H1 (cell line): ENCODE measurements at regions not wholly inside any gene's neighbourhood (a gene's known extent, or its start where the extent isn't known, plus 50 kb on each side); places are given as distances from the start of the nearest gene placed in this dataset.

Experiments
- CTCF ChIA-PET: fragments of 300-600 bp; sonication (Branson Sonifier 250); formaldehyde crosslinking; loops from one replicate; lab custom pipeline; 2021; ENCODE audit not compliant: partially characterized antibody; lab: Charles Lee
- POLR2A ChIA-PET: fragments of 300-600 bp; sonication (Branson Sonifier 250); formaldehyde crosslinking; loops from one replicate; lab custom pipeline; 2021; ENCODE audit warnings: inconsistent platforms; ENCODE audit not compliant: partially characterized antibody; lab: Charles Lee
- DNase-seq, 2 experiments: peaks; one replicate each; pipeline versions ENCODE4 v3.0.0 to v3.0.0-alpha.2; 2010 to 2022; ENCODE audit warnings: low spot score in 2 of 2, low read depth in 1 of 2, mixed read lengths in 1 of 2
- FAIRE-seq: peaks from 2 replicates; lab custom pipeline; 2011; peaks lifted over from hg19 to GRCh38; lab: Jason Lieb, UNC
- H2AFZ ChIP-seq: 2 replicates; pipeline ENCODE4 v1.8.1; 2012; ENCODE audit warnings: low read length, inconsistent platforms
- H2AK5ac ChIP-seq: 2 replicates; pipeline ENCODE4 v1.6.1; 2013; ENCODE audit warnings: low read depth, low read length
- H2BK120ac ChIP-seq: replicated peaks from 2 replicates; pipeline ENCODE3; 2013; ENCODE audit warnings: low read depth, low read length, inconsistent platforms
- H2BK12ac ChIP-seq: 2 replicates; pipeline ENCODE4 v1.6.1; 2013; ENCODE audit warnings: low read depth, low read length
- H2BK15ac ChIP-seq: 2 replicates; pipeline ENCODE4 v1.6.1; 2013; ENCODE audit warnings: low read length
- H2BK20ac ChIP-seq: 2 replicates; pipeline ENCODE4 v1.6.1; 2013; ENCODE audit warnings: low read length
- H2BK5ac ChIP-seq: 2 replicates; pipeline ENCODE4 v1.6.1; 2013; ENCODE audit warnings: low read depth, low read length
- H3K14ac ChIP-seq: 2 replicates; pipeline ENCODE4 v1.6.1; 2013; ENCODE audit warnings: inconsistent platforms; ENCODE audit not compliant: insufficient read length
- H3K18ac ChIP-seq: 2 replicates; pipeline ENCODE4 v1.6.1; 2013; ENCODE audit warnings: low read length; ENCODE audit errors: extremely low read depth
- H3K23ac ChIP-seq: 2 replicates; pipeline ENCODE4 v1.6.1; 2013; ENCODE audit warnings: inconsistent platforms; ENCODE audit not compliant: insufficient read length
- H3K23me2 ChIP-seq: 2 replicates; pipeline ENCODE4 v1.6.1; 2013; ENCODE audit warnings: low read depth, low read length
- H3K27ac ChIP-seq: 2 replicates; pipeline ENCODE4 v1.6.1; 2011; ENCODE audit warnings: low read depth, low read length, inconsistent platforms
- H3K27me3 ChIP-seq, 4 experiments: replicated peaks in 1 of 4; 1 replicate in 1 of 4; 2 replicates in 3 of 4; pipeline versions ENCODE4 v1.6.1 to v1.8.1; 2011 to 2013; ENCODE audit warnings: low read length in 3 of 4, mild to moderate bottlenecking in 3 of 4, inconsistent platforms in 2 of 4, mixed read lengths in 2 of 4, moderate library complexity in 1 of 4; ENCODE audit not compliant: control insufficient read depth in 3 of 4, insufficient read depth in 3 of 4; ENCODE audit errors: extremely low read depth in 1 of 4
- H3K36me3 ChIP-seq, 4 experiments: 2 replicates each; pipeline versions ENCODE4 v1.6.1 to v1.8.1; 2011 to 2013; ENCODE audit warnings: mild to moderate bottlenecking in 4 of 4, low read length in 3 of 4, moderate library complexity in 2 of 4, control low read depth in 1 of 4, inconsistent platforms in 1 of 4; ENCODE audit not compliant: insufficient read depth in 4 of 4, control insufficient read depth in 2 of 4
- H3K4ac ChIP-seq: replicated peaks from 2 replicates; pipeline ENCODE3; 2013; ENCODE audit warnings: low read length, low read depth, mixed read lengths, inconsistent platforms; ENCODE audit not compliant: insufficient read length
- H3K4me1 ChIP-seq, 4 experiments: replicated peaks in 1 of 4; 1 replicate in 1 of 4; 2 replicates in 3 of 4; pipeline versions ENCODE4 v1.6.1 to v1.8.1; 2011 to 2013; ENCODE audit warnings: low read length in 3 of 4, inconsistent platforms in 2 of 4, mixed read lengths in 1 of 4; ENCODE audit not compliant: insufficient read depth in 4 of 4, control insufficient read depth in 3 of 4
- H3K4me2 ChIP-seq, 2 experiments: 2 replicates each; pipeline versions ENCODE4 v1.6.1 to v1.8.1; 2011 to 2013; ENCODE audit warnings: low read depth in 2 of 2, low read length in 2 of 2, control low read depth in 1 of 2, inconsistent platforms in 1 of 2, mild to moderate bottlenecking in 1 of 2; ENCODE audit not compliant: insufficient read depth in 1 of 2
- H3K4me3 ChIP-seq, 4 experiments: fragments of 200-600, 300-600 bp in 1 of 4; sonication (generic), shearing (Covaris generic), sonication (Bioruptor Twin) in 1 of 4; 2 replicates each; pipeline versions ENCODE4 v1.5.1 to v1.8.1; 2011 to 2016; ENCODE audit warnings: low read length in 4 of 4, low read depth in 3 of 4, control low read depth in 2 of 4, inconsistent platforms in 2 of 4, mild to moderate bottlenecking in 2 of 4, mixed read lengths in 1 of 4, moderate library complexity in 1 of 4; ENCODE audit not compliant: insufficient read depth in 2 of 4; ENCODE audit errors: extremely low read depth in 1 of 4
- H3K56ac ChIP-seq: replicated peaks from 2 replicates; pipeline ENCODE3; 2013; ENCODE audit warnings: low read depth, mild to moderate bottlenecking, mixed read lengths, low read length, inconsistent platforms; ENCODE audit not compliant: insufficient read length
- H3K79me1 ChIP-seq: 2 replicates; pipeline ENCODE4 v1.6.1; 2013; ENCODE audit warnings: low read depth, low read length, control low read depth
- H3K79me2 ChIP-seq, 2 experiments: 2 replicates each; pipeline versions ENCODE4 v1.6.1 to v1.8.1; 2012 to 2013; ENCODE audit warnings: low read length in 2 of 2, mild to moderate bottlenecking in 2 of 2, inconsistent platforms in 1 of 2; ENCODE audit not compliant: insufficient read depth in 2 of 2, control insufficient read depth in 1 of 2
- H3K9ac ChIP-seq, 4 experiments: replicated peaks in 1 of 4; 1 replicate in 1 of 4; 2 replicates in 3 of 4; pipeline versions ENCODE4 v1.6.1 to v1.8.1; 2011 to 2013; ENCODE audit warnings: low read depth in 3 of 4, low read length in 3 of 4, control low read depth in 2 of 4, mild to moderate bottlenecking in 2 of 4, moderate library complexity in 2 of 4, inconsistent platforms in 1 of 4; ENCODE audit errors: extremely low read depth in 1 of 4
- H3K9me3 ChIP-seq, 2 experiments: 2 replicates each; pipeline versions ENCODE4 v1.6.1 to v1.8.1; 2012 to 2013; ENCODE audit warnings: mild to moderate bottlenecking in 2 of 2, moderate library complexity in 2 of 2, control low read depth in 1 of 2, inconsistent platforms in 1 of 2, low read depth in 1 of 2, low read length in 1 of 2, mixed read lengths in 1 of 2; ENCODE audit not compliant: insufficient read depth in 2 of 2
- H4K20me1 ChIP-seq, 2 experiments: replicated peaks in 1 of 2; 2 replicates each; pipeline versions ENCODE3 to v1.8.1; 2011 to 2013; ENCODE audit warnings: inconsistent platforms in 2 of 2, low read length in 2 of 2, mild to moderate bottlenecking in 1 of 2; ENCODE audit not compliant: insufficient read depth in 2 of 2, control insufficient read depth in 1 of 2
- H4K5ac ChIP-seq: 2 replicates; pipeline ENCODE4 v1.6.1; 2013; ENCODE audit warnings: low read length, low read depth, mixed read lengths, inconsistent platforms; ENCODE audit not compliant: insufficient read length
- H4K8ac ChIP-seq: 2 replicates; pipeline ENCODE4 v1.8.0; 2013; ENCODE audit warnings: mild to moderate bottlenecking, moderate library complexity, low read length, inconsistent platforms; ENCODE audit not compliant: insufficient read depth; ENCODE audit errors: extremely low read depth
- H4K91ac ChIP-seq: replicated peaks from 2 replicates; pipeline ENCODE3; 2013; ENCODE audit warnings: low read length, mixed read lengths, inconsistent platforms; ENCODE audit not compliant: insufficient read length
- CHD2 ChIP-seq: IDR thresholded peaks from 2 replicates; pipeline ENCODE4 v1.6.1; 2012; ENCODE audit warnings: low read length, improper control_type of control experiment
- HDAC6 ChIP-seq: IDR thresholded peaks from one replicate; pipeline ENCODE4 v1.7.1; 2012; ENCODE audit warnings: low read depth, mild to moderate bottlenecking, inconsistent platforms, low read length, moderate library complexity
- SUZ12 ChIP-seq: fragments of 200-600 bp; sonication (generic); IDR thresholded peaks from 2 replicates; pipeline ENCODE4 v1.6.1; 2012; ENCODE audit warnings: mild to moderate bottlenecking, inconsistent platforms, low read length, moderate library complexity, mixed read lengths
- WGBS, 2 experiments: shearing (Covaris generic) in 1 of 2; methylation state at CpG; one replicate each; pipeline versions ENCODE4 v1.1.6 to v1.1.7; 2013 to 2015; ENCODE audit warnings: low lambda C conversion rate in 2 of 2, mixed read lengths in 2 of 2, inconsistent platforms in 1 of 2, low coverage in 1 of 2, missing lambda C conversion rate in 1 of 2; ENCODE audit not compliant: insufficient replicate concordance in 2 of 2, insufficient coverage in 1 of 2, insufficient read length in 1 of 2; ENCODE audit errors: extremely low coverage in 1 of 2, missing lambda C conversion rate in 1 of 2; 5-methylcytosine and 5-hydroxymethylcytosine counted together
- TF ChIP-seq, protein P1 (sequence below), 3 experiments: IDR thresholded peaks; 1 replicate in 2 of 3; 2 replicates in 1 of 3; pipeline versions ENCODE4 v1.5.1 to v1.6.1; 2011; ENCODE audit warnings: low read length in 3 of 3, mild to moderate bottlenecking in 3 of 3, inconsistent platforms in 2 of 3, low read depth in 1 of 3, moderate library complexity in 1 of 3; ENCODE audit not compliant: insufficient read depth in 1 of 3; ENCODE audit errors: control extremely low read depth in 1 of 3
- TF ChIP-seq, protein P2 (sequence below): IDR thresholded peaks from 2 replicates; pipeline ENCODE4 v1.6.1; 2012; ENCODE audit warnings: inconsistent platforms

DNA sequence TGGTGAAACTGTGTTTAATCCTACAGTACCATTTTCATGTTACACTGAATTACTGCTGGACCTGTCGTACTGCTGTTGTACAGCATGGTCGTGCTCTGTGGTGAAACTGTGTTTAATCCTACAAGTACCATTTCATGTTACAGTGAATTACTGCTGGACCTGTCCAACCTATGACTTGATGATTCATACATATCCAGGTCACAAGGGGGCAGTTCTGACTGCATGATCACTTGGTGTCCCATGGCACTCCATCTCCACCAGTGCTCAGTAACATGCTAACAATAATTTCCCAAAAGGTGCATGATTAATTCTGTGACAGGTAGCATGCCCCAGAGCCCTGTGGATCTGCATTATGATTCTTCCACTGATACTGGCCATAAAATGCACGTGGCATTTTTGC, 101.6 kb downstream of the ADCYAP1 start:
- Histone ChIP-seq H3K23me2 (no peaks in the 10 kb centered on the region), H3K4ac (no peak overlapping the region), H3K27me3 (no peaks in the 10 kb centered on the region), H4K5ac (no peak overlapping the region), H2BK12ac (no peak overlapping the region), H3K14ac (no peak overlapping the region), H2BK20ac (no peak overlapping the region), H3K36me3 (peaks cover 0 to 5% (median 0%) of the 10 kb centered on the region in 4 experiments; a peak in 1 of 8 replicates), H3K27ac (no peak overlapping the region), H4K91ac (no peak overlapping the region), H2BK5ac (no peak overlapping the region), H3K56ac (no peak overlapping the region), H2BK120ac (no peak overlapping the region), H3K18ac (no peak overlapping the region), H4K8ac (no peak overlapping the region), H3K4me1 (no peaks in the 10 kb centered on the region), H3K79me1 (peaks cover 5% of the 10 kb centered on the region), H3K4me3 (no peak overlapping the region), H3K23ac (no peak overlapping the region), H2AK5ac (no peak overlapping the region), H3K9ac (no peak overlapping the region), H2BK15ac (no peak overlapping the region), H4K20me1 (no peaks in the 10 kb centered on the region), H3K4me2 (no peak overlapping the region), H2AFZ (no peak overlapping the region), H3K9me3 (0 out of 4 replicates have a peak, but pooled peaks cover 0 to 6% of the 10 kb centered on the region in 2 experiments), H3K79me2 (peaks cover 0 to 2% of the 10 kb centered on the region in 2 experiments; a peak in 2 of 4 replicates)
- WGBS, 2 experiments = 91% methylated on average over 3 of the region's 3 CpGs; no CpG with 5 or more reads in 1 of the 2 experiments
- TF ChIP-seq HDAC6 (no peak), SUZ12 (no peak), CHD2 (no peak)
- TF ChIP-seq, protein P1, sequence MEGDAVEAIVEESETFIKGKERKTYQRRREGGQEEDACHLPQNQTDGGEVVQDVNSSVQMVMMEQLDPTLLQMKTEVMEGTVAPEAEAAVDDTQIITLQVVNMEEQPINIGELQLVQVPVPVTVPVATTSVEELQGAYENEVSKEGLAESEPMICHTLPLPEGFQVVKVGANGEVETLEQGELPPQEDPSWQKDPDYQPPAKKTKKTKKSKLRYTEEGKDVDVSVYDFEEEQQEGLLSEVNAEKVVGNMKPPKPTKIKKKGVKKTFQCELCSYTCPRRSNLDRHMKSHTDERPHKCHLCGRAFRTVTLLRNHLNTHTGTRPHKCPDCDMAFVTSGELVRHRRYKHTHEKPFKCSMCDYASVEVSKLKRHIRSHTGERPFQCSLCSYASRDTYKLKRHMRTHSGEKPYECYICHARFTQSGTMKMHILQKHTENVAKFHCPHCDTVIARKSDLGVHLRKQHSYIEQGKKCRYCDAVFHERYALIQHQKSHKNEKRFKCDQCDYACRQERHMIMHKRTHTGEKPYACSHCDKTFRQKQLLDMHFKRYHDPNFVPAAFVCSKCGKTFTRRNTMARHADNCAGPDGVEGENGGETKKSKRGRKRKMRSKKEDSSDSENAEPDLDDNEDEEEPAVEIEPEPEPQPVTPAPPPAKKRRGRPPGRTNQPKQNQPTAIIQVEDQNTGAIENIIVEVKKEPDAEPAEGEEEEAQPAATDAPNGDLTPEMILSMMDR (IDR thresholded peaks at IDR 0.05; ENCODE audit: control extremely low read depth in 1 of 3, insufficient read depth in 1 of 3, low read depth in 1 of 3, low read length in 3 of 3) = no peak
- TF ChIP-seq, protein P2, sequence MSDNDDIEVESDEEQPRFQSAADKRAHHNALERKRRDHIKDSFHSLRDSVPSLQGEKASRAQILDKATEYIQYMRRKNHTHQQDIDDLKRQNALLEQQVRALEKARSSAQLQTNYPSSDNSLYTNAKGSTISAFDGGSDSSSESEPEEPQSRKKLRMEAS = no peak
- DNase-seq = no peak
- CTCF ChIA-PET = interaction anchor here (0.7 to 1.1 kb wide), 2 partner anchors 52 to 664 kb away, joined by 3 to 4 read pairs; no protein-coding TSS in a partner anchor
- POLR2A ChIA-PET = no interaction called here
- FAIRE-seq = no peak
